GM12891 (cell line): ENCODE measurements at regions not wholly inside any gene's neighbourhood (a gene's known extent, or its start where the extent isn't known, plus 50 kb on each side); places are given as distances from the start of the nearest gene placed in this dataset.
"Not testable (repeated sequence)": the region's sequence is repeated elsewhere in the genome, so short reads cannot be mapped to it uniquely, and the experiment has no call there.

ENCODE experiments used
- DNase-seq: peaks from one replicate; pipeline ENCODE4 v3.0.0; 2011; ENCODE audit warnings: low spot score; ENCODE audit not compliant: insufficient read length
- FAIRE-seq: peaks from 2 replicates; lab custom pipeline; 2011; peaks lifted over from hg19 to GRCh38; lab: Jason Lieb, UNC
- PAX5 ChIP-seq: IDR thresholded peaks from 2 replicates; pipeline ENCODE4 v1.6.1; 2011; ENCODE audit warnings: low read length, moderate library complexity, mild to moderate bottlenecking; ENCODE audit not compliant: insufficient read depth, severe bottlenecking
- POLR2A ChIP-seq: IDR thresholded peaks from 2 replicates; pipeline ENCODE4 v1.6.1; 2011; ENCODE audit warnings: low read depth, low read length, control low read depth
- POLR2AphosphoS5 ChIP-seq: IDR thresholded peaks from 2 replicates; pipeline ENCODE4 v1.6.1; 2011; ENCODE audit warnings: low read depth, low read length, control low read depth
- POU2F2 ChIP-seq: IDR thresholded peaks from 2 replicates; pipeline ENCODE4 v1.6.1; 2011; ENCODE audit warnings: low read depth, mild to moderate bottlenecking, control low read depth, low read length, moderate library complexity
- SPI1 ChIP-seq: IDR thresholded peaks from 2 replicates; pipeline ENCODE4 v1.6.1; 2011; ENCODE audit warnings: low read depth, low read length, control low read depth
- TAF1 ChIP-seq: IDR thresholded peaks from 2 replicates; pipeline ENCODE4 v1.6.1; 2011; ENCODE audit warnings: low read depth, low read length, control low read depth

DNA sequence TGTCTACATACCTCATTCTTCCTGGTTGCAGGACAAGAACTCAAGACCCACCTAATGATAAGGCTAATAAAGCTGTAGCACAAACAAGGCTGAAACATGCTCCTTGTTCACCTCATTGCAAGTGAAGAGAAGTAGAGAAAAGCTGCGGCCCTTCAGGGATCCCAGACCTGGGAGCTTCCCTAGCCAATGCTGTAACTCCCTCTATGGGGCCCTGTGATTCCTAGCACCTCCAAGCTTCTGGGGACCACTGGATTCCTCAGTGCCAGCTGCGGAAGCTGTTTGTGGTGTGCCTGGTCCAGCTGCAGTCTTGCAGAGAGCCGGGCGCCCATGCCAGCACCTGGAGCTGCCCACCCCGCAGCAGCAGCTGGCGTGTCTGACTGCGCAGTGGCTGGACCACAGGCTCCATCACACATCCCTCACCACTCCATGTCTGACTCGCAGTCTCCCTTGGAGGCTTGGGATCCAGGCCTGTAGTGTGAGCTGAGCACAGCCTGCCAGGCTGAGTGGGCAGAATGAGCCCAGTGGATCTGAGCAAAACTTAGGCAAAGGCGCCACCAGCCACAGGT is 737.2 kb upstream of the GJE1 start:
- FAIRE-seq (no peak), DNase-seq (no peak)
- TF ChIP-seq POLR2A: no peak
- TF ChIP-seq POLR2AphosphoS5: no peak
- no peak for TF ChIP-seq POU2F2
- TF ChIP-seq SPI1: no peak
- no peak for TF ChIP-seq PAX5
- no peak for TF ChIP-seq TAF1

- FAIRE-seq: no peak
- TF ChIP-seq POLR2A: no peak
- no peak for TF ChIP-seq SPI1
- no peak for TF ChIP-seq TAF1
- no peak for TF ChIP-seq POU2F2
- no peak for TF ChIP-seq POLR2AphosphoS5
- TF ChIP-seq PAX5: no peak
These were observed 738.1 kb upstream of the GJE1 start for GRCh38 chr6:141394565-141395051.

GRCh38 chr6:141394125-141394536 is 738.6 kb upstream of the GJE1 start:
- DNase-seq (no peak), FAIRE-seq (no peak)
- TF ChIP-seq TAF1: no peak
- TF ChIP-seq POLR2A: no peak
- TF ChIP-seq SPI1: no peak
- no peak for TF ChIP-seq POU2F2
- no peak for TF ChIP-seq POLR2AphosphoS5
- no peak for TF ChIP-seq PAX5

More at GRCh38 chr6:141394565-141395051, 738.1 kb upstream of the GJE1 start:
- no peak for DNase-seq

GRCh38 chr6:141393405-141394124 is 739.2 kb upstream of the GJE1 start:
- TF ChIP-seq POU2F2 (no peak), POLR2A (no peak), POLR2AphosphoS5 (no peak), TAF1 (no peak), SPI1 (no peak), PAX5 (no peak)
- no peak for FAIRE-seq
- no peak for DNase-seq

GRCh38 chr6:141391135-141391534 is 741.6 kb upstream of the GJE1 start:
- not testable (repeated sequence) for DNase-seq, FAIRE-seq

- no peak for TF ChIP-seq PAX5
- TF ChIP-seq SPI1: no peak
- no peak for TF ChIP-seq TAF1
- no peak for TF ChIP-seq POU2F2
- TF ChIP-seq POLR2AphosphoS5: no peak
- no peak for TF ChIP-seq POLR2A
- FAIRE-seq: no peak
These were observed 744.1 kb upstream of the GJE1 start for GRCh38 chr6:141388666-141389065.

DNA sequence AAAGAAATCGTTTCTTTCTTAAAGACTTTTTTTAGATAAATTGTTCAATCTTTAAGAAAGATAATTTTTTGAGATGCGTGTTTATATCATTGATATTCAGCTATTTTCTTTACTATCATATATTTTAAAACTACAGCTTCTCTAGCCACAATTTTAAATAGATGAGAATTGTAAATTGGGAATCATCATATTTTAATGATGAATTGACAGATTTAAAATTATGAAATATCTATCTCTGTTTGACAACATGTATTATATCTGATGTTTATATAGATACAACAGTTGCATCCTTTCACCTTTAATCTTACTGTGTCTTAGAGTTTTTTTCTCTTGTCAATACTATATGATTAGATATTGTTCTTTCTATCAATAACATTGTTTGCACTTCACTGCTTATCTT is 762.3 kb upstream of the GJE1 start:
- DNase-seq (no peak), FAIRE-seq (no peak)
- TF ChIP-seq POLR2A (no peak), POLR2AphosphoS5 (no peak), POU2F2 (no peak), PAX5 (no peak), SPI1 (no peak), TAF1 (no peak)

More at GRCh38 chr6:141388666-141389065, 744.1 kb upstream of the GJE1 start:
- no peak for DNase-seq

GRCh38 chr6:141366796-141367195 is 765.9 kb upstream of the GJE1 start:
- DNase-seq, FAIRE-seq: not testable (repeated sequence)

- FAIRE-seq (no peak), DNase-seq (no peak)
- no peak for TF ChIP-seq PAX5
- no peak for TF ChIP-seq TAF1
- TF ChIP-seq POLR2A: no peak
- no peak for TF ChIP-seq POLR2AphosphoS5
- no peak for TF ChIP-seq SPI1
- TF ChIP-seq POU2F2: no peak
These were observed 768.0 kb upstream of the GJE1 start for GRCh38 chr6:141364694-141365093.

- FAIRE-seq: no peak
These were observed 768.5 kb upstream of the GJE1 start for GRCh38 chr6:141364232-141364631.

More at GRCh38 chr6:141364232-141364631, 768.5 kb upstream of the GJE1 start:
- DNase-seq: no peak
- TF ChIP-seq PAX5 (no peak), POU2F2 (no peak), POLR2AphosphoS5 (no peak), SPI1 (no peak), TAF1 (no peak), POLR2A (no peak)
